Astrocyte (in vitro differentiated cells and primary cell): ENCODE measurements at regions not wholly inside any gene's neighbourhood (a gene's known extent, or its start where the extent isn't known, plus 50 kb on each side); places are given as distances from the start of the nearest gene placed in this dataset.

Experiments
- CTCF ChIP-seq: IDR thresholded peaks from 2 replicates; pipeline ENCODE4 v1.5.1; 2011; ENCODE audit warnings: low read depth, mild to moderate bottlenecking, inconsistent platforms, low read length, moderate library complexity; ENCODE audit not compliant: insufficient read depth
- EZH2 ChIP-seq: IDR thresholded peaks from 2 replicates; pipeline ENCODE4 v1.6.1; 2012; ENCODE audit warnings: mild to moderate bottlenecking, low read length, inconsistent platforms; ENCODE audit not compliant: insufficient read depth

- TF ChIP-seq CTCF: no peak
- no peak for TF ChIP-seq EZH2
These were observed 179.4 kb upstream of the HS6ST1 start for GRCh38 chr2:128498086-128498485.
